ENCODE measurements at regions not wholly inside any gene's neighbourhood (a gene's known extent, or its start where the extent isn't known, plus 50 kb on each side); places are given as distances from the start of the nearest gene placed in this dataset.
"Not testable (repeated sequence)": the region's sequence is repeated elsewhere in the genome, so short reads cannot be mapped to it uniquely, and the experiment has no call there.

DNA sequence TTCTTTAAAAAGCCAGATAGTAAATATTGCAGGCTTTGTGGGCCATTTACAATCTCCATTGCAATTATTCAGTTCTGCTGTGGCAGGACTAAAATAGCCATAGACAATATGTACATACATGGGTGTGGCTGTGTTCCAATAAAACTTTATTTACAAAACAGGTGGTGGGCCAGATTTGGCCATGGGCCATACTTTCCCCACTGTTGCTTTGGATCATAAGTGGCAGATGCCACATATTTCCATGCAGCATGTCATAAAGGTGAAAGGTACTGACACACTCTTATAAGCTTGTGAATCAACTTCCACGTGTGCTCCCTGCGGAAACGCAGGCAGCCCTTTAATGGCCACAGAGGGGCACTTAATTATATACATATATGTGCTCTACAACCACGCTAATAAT is 244.4 kb upstream of the FOXN3 start:
- POLR2A ChIA-PET: no interaction called here

DNA sequence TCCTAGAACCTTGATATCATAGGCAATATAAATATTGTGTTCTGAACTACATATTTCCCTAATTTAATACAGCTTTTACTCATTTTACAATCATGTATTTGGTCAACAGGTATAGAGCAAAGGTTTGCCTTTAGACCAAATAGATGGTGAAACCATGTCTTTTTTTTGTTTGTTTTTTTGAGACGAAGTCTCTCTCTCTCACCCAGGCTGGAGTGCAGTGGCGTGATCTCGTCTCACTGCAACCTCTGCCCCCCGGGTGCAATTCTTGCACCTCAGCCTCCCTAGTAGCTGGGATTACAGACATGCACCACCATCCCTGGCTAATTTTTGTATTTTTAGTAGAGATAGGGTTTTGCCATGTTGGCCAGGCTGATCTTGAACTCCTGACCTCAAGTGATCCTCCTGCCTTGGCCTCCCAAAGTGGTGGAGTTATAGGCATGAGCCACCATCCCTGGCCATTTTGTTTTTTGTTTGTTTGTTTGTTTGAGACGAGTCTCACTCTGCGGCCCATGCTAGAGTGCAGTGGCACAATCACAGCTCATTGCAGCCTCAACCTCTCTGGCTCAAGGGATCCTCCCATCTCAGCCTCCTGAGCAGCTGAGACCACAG is 243.7 kb upstream of the FOXN3 start:
- H3K27ac Mint-ChIP-seq: not testable (repeated sequence)
- CTCF ChIA-PET: interaction anchor here (0.7 to 1.2 kb wide), 2 partner anchors 20 to 25 kb away, joined by 3 read pairs; no protein-coding TSS in a partner anchor

More for the DNA sequence above, 244.4 kb upstream of the FOXN3 start:
- intact Hi-C loops (cut with micrococcal nuclease): no loop called here
- DNase-seq (no peak), ATAC-seq (ENCODE audit: low read depth) (no peak)
- Mint-ChIP-seq H3K27me3 (no peaks in the 10 kb centered on the region), H3K4me3 (no peak overlapping the region), H3K4me1 (peaks cover 4% of the 10 kb centered on the region), H3K9me3 (ENCODE audit: insufficient read depth) (peaks cover 5% of the 10 kb centered on the region), H3K27ac (no peak overlapping the region)
- Histone ChIP-seq H3K9me3 (ENCODE audit: control extremely low read depth in 1 of 3, control insufficient read depth in 2 of 3, insufficient read depth in 1 of 3, low read length in 2 of 3) (peaks cover 0 to 7% (median 3%) of the 10 kb centered on the region in 3 donors), H3K36me3 (replicated peaks in 1 of 2; ENCODE audit: control extremely low read depth in 1 of 2, control insufficient read depth in 1 of 2, extremely low read depth in 1 of 2, insufficient read depth in 2 of 2, low read length in 1 of 2) (no peaks in the 10 kb centered on the region), H4K20me1 (ENCODE audit: control insufficient read depth, insufficient read depth, low read length, poor library complexity, severe bottlenecking) (no peaks in the 10 kb centered on the region), H3K4me1 (ENCODE audit: control insufficient read depth in 2 of 2, insufficient read depth in 2 of 2, low read length in 2 of 2) (no peaks in the 10 kb centered on the region), H3K27ac (ENCODE audit: low read length in 2 of 2) (no peak overlapping the region), H3K4me3 (ENCODE audit: control extremely low read depth in 1 of 5, extremely low read depth in 1 of 5, insufficient read depth in 1 of 5, low read depth in 2 of 5, low read length in 4 of 5) (no peak overlapping the region), H3K4me2 (replicated peaks; ENCODE audit: low read depth, low read length, poor library complexity, severe bottlenecking) (no peak overlapping the region), H3K9ac (ENCODE audit: low read length) (no peak overlapping the region), H2AFZ (ENCODE audit: insufficient read depth, low read depth, low read length, poor library complexity, severe bottlenecking) (no peak overlapping the region), H3K27me3 (replicated peaks in 1 of 4; ENCODE audit: control extremely low read depth in 1 of 4, control insufficient read depth in 3 of 4, insufficient read depth in 4 of 4, low read length in 3 of 4) (no peaks in the 10 kb centered on the region), H3K79me2 (ENCODE audit: control insufficient read depth, insufficient read depth, low read length) (no peaks in the 10 kb centered on the region)
- WGBS (ENCODE audit: insufficient coverage): no CpG with 5 or more reads among the region's 4 CpGs
- TF ChIP-seq EZH2 (IDR thresholded peaks at IDR 0.05; ENCODE audit: borderline replicate concordance, insufficient read depth, low read depth, low read length, poor library complexity, severe bottlenecking): no peak
- TF ChIP-seq CTCF (IDR thresholded peaks at IDR 0.05): no peak
- CTCF ChIA-PET: no interaction called here

More for the DNA sequence above, 243.7 kb upstream of the FOXN3 start:
- H3K9me3 ChIP-seq (ENCODE audit: control extremely low read depth in 1 of 3, control insufficient read depth in 2 of 3, insufficient read depth in 1 of 3, low read length in 2 of 3); DNase-seq; H3K79me2 ChIP-seq (ENCODE audit: control insufficient read depth, insufficient read depth, low read length); H3K4me2 ChIP-seq (replicated peaks; ENCODE audit: low read depth, low read length, poor library complexity, severe bottlenecking); H3K9ac ChIP-seq (ENCODE audit: low read length); H3K27me3 ChIP-seq (replicated peaks in 1 of 4; ENCODE audit: control extremely low read depth in 1 of 4, control insufficient read depth in 3 of 4, insufficient read depth in 4 of 4, low read length in 3 of 4); H4K20me1 ChIP-seq (ENCODE audit: control insufficient read depth, insufficient read depth, low read length, poor library complexity, severe bottlenecking); H3K4me3 ChIP-seq (ENCODE audit: control extremely low read depth in 1 of 5, extremely low read depth in 1 of 5, insufficient read depth in 1 of 5, low read depth in 2 of 5, low read length in 4 of 5); H3K4me1 Mint-ChIP-seq; H3K4me3 Mint-ChIP-seq; H2AFZ ChIP-seq (ENCODE audit: insufficient read depth, low read depth, low read length, poor library complexity, severe bottlenecking); H3K27me3 Mint-ChIP-seq; H3K27ac ChIP-seq (ENCODE audit: low read length in 2 of 2); POLR2A ChIA-PET; H3K36me3 ChIP-seq (replicated peaks in 1 of 2; ENCODE audit: control extremely low read depth in 1 of 2, control insufficient read depth in 1 of 2, extremely low read depth in 1 of 2, insufficient read depth in 2 of 2, low read length in 1 of 2); ATAC-seq (ENCODE audit: low read depth); H3K9me3 Mint-ChIP-seq (ENCODE audit: insufficient read depth); H3K4me1 ChIP-seq (ENCODE audit: control insufficient read depth in 2 of 2, insufficient read depth in 2 of 2, low read length in 2 of 2); intact Hi-C loops (cut with micrococcal nuclease): not testable (repeated sequence)
- 93% methylated on average over 2 of the region's 6 CpGs for WGBS (ENCODE audit: insufficient coverage)

Measured in B cell (primary cell).